AG04449 (cell line): ENCODE measurements at regions not wholly inside any gene's neighbourhood (a gene's known extent, or its start where the extent isn't known, plus 50 kb on each side); places are given as distances from the start of the nearest gene placed in this dataset.

ENCODE experiments used
- CTCF ChIA-PET: fragments of 350-600 bp; formaldehyde crosslinking; extraction: SDS; loops from one replicate; lab custom pipeline; 2021; ENCODE audit warnings: antibody characterized with exemption; lab: Yijun Ruan, JAX
- POLR2A ChIA-PET: fragments of 400-600, 350-600 bp; formaldehyde crosslinking; extraction: SDS; loops from one replicate; lab custom pipeline; 2020; ENCODE audit warnings: antibody characterized with exemption, inconsistent platforms; lab: Yijun Ruan, JAX
- DNase-seq: peaks from one replicate; pipeline ENCODE4 v3.0.0-alpha.2; 2010; ENCODE audit warnings: low read depth, low spot score
- H3K4me3 ChIP-seq: 2 replicates; pipeline ENCODE4 v1.5.1; 2011; ENCODE audit warnings: low read depth, mild to moderate bottlenecking, control low read depth, low read length
- CTCF ChIP-seq: IDR thresholded peaks from one replicate; pipeline ENCODE4 v1.5.1; 2011; ENCODE audit warnings: mild to moderate bottlenecking, moderate library complexity, low read length, control low read depth, inconsistent platforms; ENCODE audit not compliant: insufficient read depth; ENCODE audit errors: missing control alignments

- DNase-seq = no peak
- POLR2A ChIA-PET = interaction anchor here (0.6 kb wide), 1 partner anchor 419 kb away, joined by 3 read pairs; no protein-coding TSS in a partner anchor
- H3K4me3 ChIP-seq = no peak overlapping the region
- CTCF ChIA-PET = interaction anchor here (1.1 kb wide), 1 partner anchor 95 kb away, joined by 4 read pairs; no protein-coding TSS in a partner anchor
- no peak for TF ChIP-seq CTCF
Observed at GRCh38 chr2:225097035-225097434, 54.8 kb upstream of the DOCK10 start.
